Kidney (tissue), 13 donors: ENCODE measurements at regions not wholly inside any gene's neighbourhood (a gene's known extent, or its start where the extent isn't known, plus 50 kb on each side); places are given as distances from the start of the nearest gene placed in this dataset.

Experiments
- DNase-seq, 5 donors: peaks; one replicate each; pipeline ENCODE4 v3.0.0-alpha.2; 2013 to 2020
- FAIRE-seq: peaks from 2 replicates; lab custom pipeline; 2012; peaks lifted over from hg19 to GRCh38; lab: Jason Lieb, UNC
- H3K27ac ChIP-seq, 2 donors: one replicate each; pipeline ENCODE4 v1.7.0; 2013; ENCODE audit warnings: low read depth in 2 of 2, low read length in 2 of 2, inconsistent platforms in 1 of 2
- H3K27me3 ChIP-seq: one replicate; pipeline ENCODE4 v1.7.1; 2013; ENCODE audit warnings: low read length, inconsistent platforms; ENCODE audit not compliant: control insufficient read depth, insufficient read depth
- H3K36me3 ChIP-seq, 3 donors: one replicate each; pipeline versions ENCODE4 v1.7.0 to v1.7.1; 2013; ENCODE audit warnings: low read length in 3 of 3, control low read depth in 1 of 3, inconsistent platforms in 1 of 3; ENCODE audit not compliant: insufficient read depth in 3 of 3, control insufficient read depth in 2 of 3
- H3K4me1 ChIP-seq, 3 donors: one replicate each; pipeline versions ENCODE4 v1.7.0 to v1.7.1; 2013; ENCODE audit warnings: low read length in 3 of 3, inconsistent platforms in 1 of 3, low read depth in 1 of 3; ENCODE audit not compliant: control insufficient read depth in 2 of 3, insufficient read depth in 2 of 3
- H3K4me3 ChIP-seq, 3 donors: one replicate each; pipeline versions ENCODE4 v1.7.0 to v1.8.1; 2013; ENCODE audit warnings: low read length in 3 of 3, control low read depth in 1 of 3, inconsistent platforms in 1 of 3
- H3K9ac ChIP-seq, 3 donors: one replicate each; pipeline versions ENCODE4 v1.7.0 to v1.7.1; 2013; ENCODE audit warnings: low read length in 3 of 3, control low read depth in 1 of 3, inconsistent platforms in 1 of 3
- H3K9me3 ChIP-seq, 3 donors: one replicate each; pipeline versions ENCODE4 v1.7.0 to v1.7.1; 2013; ENCODE audit warnings: low read length in 3 of 3, control low read depth in 1 of 3, inconsistent platforms in 1 of 3; ENCODE audit not compliant: control insufficient read depth in 2 of 3, insufficient read depth in 1 of 3
- intact Hi-C: fragments of 100-400 bp; cut with DNase I; formaldehyde crosslinking; loops from one replicate; pipeline ENCODE4 v1.11.1; 2022
- TF ChIP-seq, protein P1 (sequence below): IDR thresholded peaks from 3 replicates; pipeline ENCODE4 v1.5.1; 2012; ENCODE audit warnings: mild to moderate bottlenecking, moderate library complexity, borderline replicate concordance; ENCODE audit not compliant: insufficient read depth; ENCODE audit errors: extremely low read depth
- donor health status: control.
- donor health status: control.
- donor health status: control.
- donor health status: control.
- donor health status: control.
- donor health status: DM: yes; HTN: yes; CAD: no.
- donor health status: Normal renal cell carcinoma (clear cell type).

GRCh38 chr3:95886616-95887015 is 927.8 kb upstream of the EPHA6 start:
- H3K27ac ChIP-seq = no peak overlapping the region
- intact Hi-C loops = no loop called here
- H3K36me3 ChIP-seq = no peaks in the 10 kb centered on the region
- no peaks in the 10 kb centered on the region for H3K27me3 ChIP-seq
- H3K9me3 ChIP-seq = no peaks in the 10 kb centered on the region
- DNase-seq (no peak), FAIRE-seq (no peak)
- H3K9ac ChIP-seq = no peak overlapping the region
- no peak overlapping the region for H3K4me3 ChIP-seq
- H3K4me1 ChIP-seq = no peaks in the 10 kb centered on the region
- TF ChIP-seq, protein P1, sequence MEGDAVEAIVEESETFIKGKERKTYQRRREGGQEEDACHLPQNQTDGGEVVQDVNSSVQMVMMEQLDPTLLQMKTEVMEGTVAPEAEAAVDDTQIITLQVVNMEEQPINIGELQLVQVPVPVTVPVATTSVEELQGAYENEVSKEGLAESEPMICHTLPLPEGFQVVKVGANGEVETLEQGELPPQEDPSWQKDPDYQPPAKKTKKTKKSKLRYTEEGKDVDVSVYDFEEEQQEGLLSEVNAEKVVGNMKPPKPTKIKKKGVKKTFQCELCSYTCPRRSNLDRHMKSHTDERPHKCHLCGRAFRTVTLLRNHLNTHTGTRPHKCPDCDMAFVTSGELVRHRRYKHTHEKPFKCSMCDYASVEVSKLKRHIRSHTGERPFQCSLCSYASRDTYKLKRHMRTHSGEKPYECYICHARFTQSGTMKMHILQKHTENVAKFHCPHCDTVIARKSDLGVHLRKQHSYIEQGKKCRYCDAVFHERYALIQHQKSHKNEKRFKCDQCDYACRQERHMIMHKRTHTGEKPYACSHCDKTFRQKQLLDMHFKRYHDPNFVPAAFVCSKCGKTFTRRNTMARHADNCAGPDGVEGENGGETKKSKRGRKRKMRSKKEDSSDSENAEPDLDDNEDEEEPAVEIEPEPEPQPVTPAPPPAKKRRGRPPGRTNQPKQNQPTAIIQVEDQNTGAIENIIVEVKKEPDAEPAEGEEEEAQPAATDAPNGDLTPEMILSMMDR = no peak

DNA sequence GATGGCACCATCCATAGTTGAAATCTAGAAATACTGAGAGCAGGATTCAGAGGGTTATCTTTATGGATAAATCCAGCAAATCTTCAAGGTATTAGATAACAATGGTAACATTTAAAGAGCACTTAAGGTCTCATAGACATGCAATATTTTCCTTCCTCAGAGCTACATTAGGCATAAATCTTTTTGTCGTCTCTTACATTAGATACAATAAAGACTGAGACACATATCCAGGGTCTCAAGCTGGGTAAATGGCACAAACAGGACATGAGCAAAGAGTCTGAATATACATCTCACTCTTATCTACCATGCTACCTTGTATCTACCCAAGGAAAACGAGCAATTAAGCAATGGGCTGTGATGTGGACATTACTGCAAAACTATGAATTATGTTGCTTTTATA is 927.3 kb upstream of the EPHA6 start:
- TF ChIP-seq, protein P1 = no peak
- DNase-seq = no peak
- Histone ChIP-seq H3K4me1 (no peaks in the 10 kb centered on the region), H3K9me3 (no peaks in the 10 kb centered on the region), H3K4me3 (no peak overlapping the region), H3K36me3 (no peaks in the 10 kb centered on the region), H3K27ac (no peak overlapping the region), H3K27me3 (no peaks in the 10 kb centered on the region), H3K9ac (no peak overlapping the region)
- intact Hi-C loops = no loop called here
- no peak for FAIRE-seq

DNA sequence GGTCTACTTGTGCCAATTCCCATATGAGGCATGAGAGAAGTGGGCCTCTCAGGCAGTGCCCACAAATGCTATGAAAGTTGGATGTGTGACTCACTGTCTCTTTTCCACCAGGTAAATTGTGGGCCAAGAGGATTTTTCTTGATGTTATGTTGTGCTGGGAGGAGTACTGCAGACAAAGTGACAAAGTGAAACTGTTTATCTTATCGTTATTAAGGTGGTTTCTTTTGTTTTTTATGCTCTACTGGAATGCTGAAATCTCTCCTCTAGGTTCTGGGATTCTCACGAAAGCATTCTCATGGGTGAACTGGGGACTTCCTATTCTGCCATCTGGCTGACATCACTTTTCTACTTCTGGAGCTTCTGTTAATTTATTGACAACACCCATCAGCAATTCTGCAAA is 919.6 kb upstream of the EPHA6 start:
- Histone ChIP-seq H3K36me3 (no peaks in the 10 kb centered on the region), H3K4me1 (no peaks in the 10 kb centered on the region), H3K27me3 (no peaks in the 10 kb centered on the region), H3K9ac (no peak overlapping the region), H3K27ac (no peak overlapping the region), H3K9me3 (peaks cover 0 to 3% (median 0%) of the 10 kb centered on the region in 3 donors), H3K4me3 (no peak overlapping the region)
- FAIRE-seq (no peak), DNase-seq (no peak)
- TF ChIP-seq, protein P1 = no peak
- intact Hi-C loops = no loop called here

DNA sequence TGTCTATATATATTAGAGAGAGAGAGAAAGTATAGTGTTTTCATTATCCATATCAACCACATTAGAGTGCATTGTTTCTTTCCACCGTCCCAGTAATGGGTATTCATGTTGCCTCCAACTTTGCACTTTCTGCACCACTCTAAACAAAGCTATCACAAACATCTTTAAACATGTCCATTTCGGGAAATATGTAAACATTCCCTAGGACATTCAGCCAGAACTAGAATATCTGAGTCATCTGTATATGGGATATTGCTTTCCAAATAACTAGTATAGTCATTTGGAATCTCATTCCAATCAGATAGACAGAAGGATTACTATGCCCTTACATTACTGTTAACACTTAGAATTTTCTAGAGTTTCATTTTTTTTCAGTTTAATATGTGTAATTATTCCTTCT is 914.9 kb upstream of the EPHA6 start:
- Histone ChIP-seq H3K9ac (no peak overlapping the region), H3K4me1 (no peaks in the 10 kb centered on the region), H3K36me3 (no peaks in the 10 kb centered on the region), H3K27ac (no peak overlapping the region), H3K27me3 (no peaks in the 10 kb centered on the region), H3K9me3 (no peaks in the 10 kb centered on the region), H3K4me3 (no peak overlapping the region)
- DNase-seq (no peak), FAIRE-seq (no peak)
- intact Hi-C loops = no loop called here
- TF ChIP-seq, protein P1 = no peak
